HCT116 (cell line): ENCODE measurements at regions not wholly inside any gene's neighbourhood (a gene's known extent, or its start where the extent isn't known, plus 50 kb on each side); places are given as distances from the start of the nearest gene placed in this dataset.

Experiments
- ATAC-seq: fragments of 200-7000 bp; cut with Tn5 transposase; 2 replicates; pipeline ENCODE4 v1.9.1; 2020; ENCODE audit warnings: mild to moderate bottlenecking, moderate library complexity
- BruUV-seq: library from RNA; stranded (reverse); fragments of 400-500 nt; replicated peaks from 2 replicates; lab custom pipeline; 2021; lab: Mats Ljungman, UMichigan
- CTCF ChIA-PET: fragments of 300-600 bp; sonication (Branson Sonifier 250); formaldehyde crosslinking; loops from one replicate; lab custom pipeline; 2021; ENCODE audit warnings: antibody characterized with exemption; lab: Charles Lee
- POLR2A ChIA-PET: fragments of 300-600, 350-600 bp; sonication (Branson Sonifier 250); formaldehyde crosslinking; loops from one replicate; lab custom pipeline; 2021; ENCODE audit warnings: antibody characterized with exemption; lab: Charles Lee
- RAD21 ChIA-PET, 2 experiments: fragments of 300-600 bp; sonication (Branson Sonifier 250); formaldehyde crosslinking; loops; one replicate each; lab custom pipeline; 2023; ENCODE audit warnings: low total read pairs in 2 of 2; ENCODE audit not compliant: uncharacterized antibody in 2 of 2, unreplicated experiment in 2 of 2, low non-redundant PET in 1 of 2; lab: Charles Lee
- DNase-seq: peaks from one replicate; pipeline ENCODE4 v3.0.0-alpha.2; 2010; ENCODE audit warnings: low read depth, low spot score
- H2AFZ ChIP-seq: fragments of 200-600 bp; shearing (Covaris generic), sonication (generic); 2 replicates; pipeline ENCODE4 v1.6.1; 2017; ENCODE audit warnings: low read depth, mixed run types, mixed read lengths, antibody characterized with exemption, low read length; ENCODE audit not compliant: poor library complexity, severe bottlenecking
- H3K27ac ChIP-seq: 2 replicates; pipeline ENCODE4 v1.5.1; 2012; ENCODE audit warnings: low read depth, low read length
- H3K27me3 ChIP-seq: fragments of 200-600 bp; sonication (generic); 2 replicates; pipeline ENCODE4 v1.6.1; 2016; ENCODE audit warnings: mixed run types, low read length, mixed read lengths; ENCODE audit not compliant: insufficient read depth
- H3K36me3 ChIP-seq, 2 experiments: fragments of 200-500 bp in 1 of 2; fragments of 200-600 bp in 1 of 2; sonication (Bioruptor generic) in 1 of 2; sonication (generic) in 1 of 2; 2 replicates each; pipeline versions ENCODE4 v1.5.1 to v1.6.1; 2014 to 2016; ENCODE audit warnings: low read length in 2 of 2, inconsistent platforms in 1 of 2, mixed read lengths in 1 of 2, mixed run types in 1 of 2; ENCODE audit not compliant: insufficient read depth in 2 of 2, control insufficient read depth in 1 of 2
- H3K4me1 ChIP-seq, 2 experiments: fragments of 200-600 bp in 1 of 2; sonication (generic) in 1 of 2; 2 replicates each; pipeline versions ENCODE4 v1.5.1 to v1.6.1; 2012 to 2017; ENCODE audit warnings: low read length in 2 of 2, inconsistent platforms in 1 of 2, mild to moderate bottlenecking in 1 of 2, mixed read lengths in 1 of 2, mixed run types in 1 of 2, moderate library complexity in 1 of 2; ENCODE audit not compliant: insufficient read depth in 2 of 2, control insufficient read depth in 1 of 2
- H3K4me2 ChIP-seq: fragments of 200-600 bp; sonication (generic); 2 replicates; pipeline ENCODE4 v1.6.1; 2017; ENCODE audit warnings: mixed run types, low read length, mixed read lengths
- H3K4me3 ChIP-seq, 2 experiments: fragments of 200-600 bp in 1 of 2; sonication (generic) in 1 of 2; replicated peaks in 1 of 2; 2 replicates each; pipeline ENCODE4 v1.5.1; 2011 to 2016; ENCODE audit warnings: low read length in 2 of 2, control low read depth in 1 of 2, low read depth in 1 of 2, mild to moderate bottlenecking in 1 of 2, mixed read lengths in 1 of 2, mixed run types in 1 of 2
- H3K79me2 ChIP-seq: fragments of 200-600 bp; sonication (generic); 2 replicates; pipeline ENCODE4 v1.6.1; 2017; ENCODE audit warnings: mild to moderate bottlenecking, mixed run types, low read length, moderate library complexity, mixed read lengths; ENCODE audit not compliant: insufficient read depth
- H3K9ac ChIP-seq: fragments of 200-600 bp; sonication (generic); 2 replicates; pipeline ENCODE4 v1.6.1; 2016; ENCODE audit warnings: low read length, mixed read lengths
- H3K9me2 ChIP-seq: fragments of 200-600 bp; sonication (generic), shearing (Covaris generic); 2 replicates; pipeline ENCODE4 v1.6.1; 2017; ENCODE audit warnings: mixed run types, mild to moderate bottlenecking, moderate library complexity; ENCODE audit not compliant: insufficient read depth
- H3K9me3 ChIP-seq, 2 experiments: fragments of 200-500 bp in 1 of 2; fragments of 200-600 bp in 1 of 2; sonication (Bioruptor generic) in 1 of 2; sonication (generic) in 1 of 2; 2 replicates each; pipeline ENCODE4 v1.6.1; 2014 to 2017; ENCODE audit warnings: low read length in 2 of 2, mixed read lengths in 2 of 2, inconsistent platforms in 1 of 2, low read depth in 1 of 2, mild to moderate bottlenecking in 1 of 2, mixed run types in 1 of 2, moderate library complexity in 1 of 2; ENCODE audit not compliant: control insufficient read depth in 1 of 2, insufficient read depth in 1 of 2
- H4K20me1 ChIP-seq: fragments of 200-600 bp; sonication (generic), shearing (Covaris generic); 2 replicates; pipeline ENCODE4 v1.6.1; 2017; ENCODE audit warnings: mixed run types, mild to moderate bottlenecking, moderate library complexity; ENCODE audit not compliant: insufficient read depth
- ATF3 ChIP-seq: IDR thresholded peaks from 2 replicates; pipeline ENCODE4 v1.6.1; 2012
- CBX3 ChIP-seq: IDR thresholded peaks from 2 replicates; pipeline ENCODE4 v1.6.1; 2012; ENCODE audit warnings: low read depth
- CEBPB ChIP-seq: IDR thresholded peaks from 2 replicates; pipeline ENCODE4 v1.6.1; 2012; ENCODE audit warnings: low read depth
- CTCF ChIP-seq, 3 experiments: fragments of 200-600 bp in 1 of 3; sonication (generic) in 1 of 3; IDR thresholded peaks in 2 of 3; conservative IDR thresholded peaks in 1 of 3; 2 replicates each; pipeline ENCODE4 v1.5.1; 2012 to 2017; ENCODE audit warnings: low read depth in 2 of 3, low read length in 2 of 3, antibody characterized with exemption in 1 of 3, borderline replicate concordance in 1 of 3, control low read depth in 1 of 3, mild to moderate bottlenecking in 1 of 3, mixed read lengths in 1 of 3, mixed run types in 1 of 3, moderate library complexity in 1 of 3; ENCODE audit not compliant: insufficient read depth in 1 of 3
- EGR1 ChIP-seq: IDR thresholded peaks from 2 replicates; pipeline ENCODE4 v1.6.1; 2012; ENCODE audit warnings: low read depth
- ELF1 ChIP-seq: IDR thresholded peaks from 2 replicates; pipeline ENCODE4 v1.6.1; 2012; ENCODE audit warnings: low read depth, borderline replicate concordance
- POLR2A ChIP-seq: IDR thresholded peaks from 2 replicates; pipeline ENCODE4 v1.7.0; 2011; ENCODE audit warnings: borderline replicate concordance; ENCODE audit not compliant: insufficient read depth, insufficient read length; ENCODE audit errors: extremely low read depth
- POLR2AphosphoS5 ChIP-seq: IDR thresholded peaks from 2 replicates; pipeline ENCODE4 v1.6.1; 2011; ENCODE audit warnings: mild to moderate bottlenecking, low read depth, low read length, moderate library complexity
- RAD21 ChIP-seq: IDR thresholded peaks from 2 replicates; pipeline ENCODE4 v1.6.1; 2012; ENCODE audit warnings: low read depth, mild to moderate bottlenecking
- SIN3A ChIP-seq: IDR thresholded peaks from 2 replicates; pipeline ENCODE4 v1.6.1; 2012; ENCODE audit warnings: low read depth
- SRF ChIP-seq: IDR thresholded peaks from 2 replicates; pipeline ENCODE4 v1.6.1; 2012; ENCODE audit warnings: low read depth
- TCF7L2 ChIP-seq: IDR thresholded peaks from 2 replicates; pipeline ENCODE4 v1.7.0; 2011; ENCODE audit warnings: borderline replicate concordance, inconsistent platforms; ENCODE audit not compliant: insufficient read depth, insufficient read length; ENCODE audit errors: extremely low read depth
- ZNF274 ChIP-seq: fragments of 200-500 bp; sonication (Bioruptor generic); IDR thresholded peaks from 2 replicates; pipeline ENCODE4 v1.6.1; 2014; ENCODE audit warnings: mild to moderate bottlenecking, low read depth, low read length, inconsistent platforms
- intact Hi-C: fragments of 100-400 bp; cut with micrococcal nuclease; formaldehyde crosslinking; loops from 2 replicates; pipeline ENCODE4 v1.10.0; 2022
- TF ChIP-seq, protein P1 (sequence below): IDR thresholded peaks from 2 replicates; pipeline ENCODE4 v1.6.1; 2012
- TF ChIP-seq, protein P2 (sequence below): IDR thresholded peaks from 2 replicates; pipeline ENCODE4 v1.6.1; 2011; ENCODE audit warnings: mild to moderate bottlenecking, low read length, moderate library complexity; ENCODE audit not compliant: insufficient replicate concordance; ENCODE audit errors: extremely low read depth

- TF ChIP-seq ATF3, result no peak
- TF ChIP-seq CBX3, result no peak
- TF ChIP-seq, protein P1, sequence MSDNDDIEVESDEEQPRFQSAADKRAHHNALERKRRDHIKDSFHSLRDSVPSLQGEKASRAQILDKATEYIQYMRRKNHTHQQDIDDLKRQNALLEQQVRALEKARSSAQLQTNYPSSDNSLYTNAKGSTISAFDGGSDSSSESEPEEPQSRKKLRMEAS, result no peak
- TF ChIP-seq CEBPB, result no peak
- no peak for TF ChIP-seq POLR2A
- no peak for TF ChIP-seq CTCF (IDR thresholded peaks at IDR 0.05 in 2 of 3, conservative IDR thresholded peaks at IDR 0.05 in 1 of 3; ENCODE audit: borderline replicate concordance in 1 of 3, insufficient read depth in 1 of 3, low read depth in 2 of 3, low read length in 2 of 3)
- no peak for TF ChIP-seq EGR1
- no peak for TF ChIP-seq ELF1
- no peak for TF ChIP-seq SRF
- no peak for TF ChIP-seq SIN3A
- TF ChIP-seq RAD21, result no peak
- no peak for TF ChIP-seq ZNF274
- TF ChIP-seq, protein P2, sequence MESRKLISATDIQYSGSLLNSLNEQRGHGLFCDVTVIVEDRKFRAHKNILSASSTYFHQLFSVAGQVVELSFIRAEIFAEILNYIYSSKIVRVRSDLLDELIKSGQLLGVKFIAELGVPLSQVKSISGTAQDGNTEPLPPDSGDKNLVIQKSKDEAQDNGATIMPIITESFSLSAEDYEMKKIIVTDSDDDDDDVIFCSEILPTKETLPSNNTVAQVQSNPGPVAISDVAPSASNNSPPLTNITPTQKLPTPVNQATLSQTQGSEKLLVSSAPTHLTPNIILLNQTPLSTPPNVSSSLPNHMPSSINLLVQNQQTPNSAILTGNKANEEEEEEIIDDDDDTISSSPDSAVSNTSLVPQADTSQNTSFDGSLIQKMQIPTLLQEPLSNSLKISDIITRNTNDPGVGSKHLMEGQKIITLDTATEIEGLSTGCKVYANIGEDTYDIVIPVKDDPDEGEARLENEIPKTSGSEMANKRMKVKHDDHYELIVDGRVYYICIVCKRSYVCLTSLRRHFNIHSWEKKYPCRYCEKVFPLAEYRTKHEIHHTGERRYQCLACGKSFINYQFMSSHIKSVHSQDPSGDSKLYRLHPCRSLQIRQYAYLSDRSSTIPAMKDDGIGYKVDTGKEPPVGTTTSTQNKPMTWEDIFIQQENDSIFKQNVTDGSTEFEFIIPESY, result no peak
- TF ChIP-seq TCF7L2, result no peak
- TF ChIP-seq POLR2AphosphoS5, result no peak
- Histone ChIP-seq H3K79me2 (peaks cover 92% of the 10 kb centered on the region), H3K9ac (no peak overlapping the region), H3K4me3 (no peak overlapping the region), H3K4me2 (no peak overlapping the region), H3K9me2 (no peaks in the 10 kb centered on the region), H2AFZ (no peak overlapping the region), H3K36me3 (no peaks in the 10 kb centered on the region; a peak in 1 of 4 replicates), H3K27me3 (no peaks in the 10 kb centered on the region), H3K4me1 (peaks cover 6 to 12% of the 10 kb centered on the region in 2 experiments; a peak in 3 of 4 replicates), H3K9me3 (no peaks in the 10 kb centered on the region), H3K27ac (no peak overlapping the region), H4K20me1 (no peaks in the 10 kb centered on the region)
- CTCF ChIA-PET, result interaction anchor here (4.8 kb wide), 1 partner anchor 155 kb away, joined by 33 read pairs; no protein-coding TSS in a partner anchor
- no TSS peak for BruUV-seq
- RAD21 ChIA-PET, result interaction anchor here in 1 of 2 experiments (3.2 kb wide), 1 partner anchor 156 kb away, joined by 13 read pairs; no protein-coding TSS in a partner anchor
- no peak for ATAC-seq
- POLR2A ChIA-PET, result no interaction called here
- intact Hi-C loops, result loop anchor here (2.0 kb wide), 3 partner anchors 91 to 485 kb away; no protein-coding TSS in a partner anchor
- no peak for DNase-seq
Observed at GRCh38 chr9:110059461-110059860, 148.5 kb downstream of the C9orf152 start.
